Natural killer cell (primary cell): ENCODE measurements at regions not wholly inside any gene's neighbourhood (a gene's known extent, or its start where the extent isn't known, plus 50 kb on each side); places are given as distances from the start of the nearest gene placed in this dataset.

ENCODE experiments used
- ATAC-seq, 3 donors: fragments of 150-1000 bp in 2 of 3; fragments of 200-7000 bp in 1 of 3; cut with Tn5 transposase; 1 replicate in 1 of 3; 2 replicates in 2 of 3; pipeline ENCODE4 v1.10.0; 2021; ENCODE audit warnings: mild to moderate bottlenecking in 2 of 3, moderate library complexity in 2 of 3
- DNase-seq, 2 donors: peaks; one replicate each; pipeline versions ENCODE4 v3.0.0 to v3.0.0-alpha.2; 2013 to 2021; ENCODE audit warnings: mixed read lengths in 1 of 2
- H3K27ac ChIP-seq: one replicate; pipeline ENCODE4 v1.5.1; 2013; ENCODE audit warnings: mild to moderate bottlenecking, low read length
- H3K27me3 ChIP-seq: one replicate; pipeline ENCODE4 v1.6.1; 2013; ENCODE audit warnings: low read length; ENCODE audit not compliant: control insufficient read depth, insufficient read depth
- H3K36me3 ChIP-seq: one replicate; pipeline ENCODE4 v1.6.1; 2013; ENCODE audit warnings: low read length; ENCODE audit not compliant: control insufficient read depth, insufficient read depth
- H3K4me1 ChIP-seq: one replicate; pipeline ENCODE4 v1.6.1; 2013; ENCODE audit warnings: low read length; ENCODE audit not compliant: control insufficient read depth, insufficient read depth
- H3K4me3 ChIP-seq: one replicate; pipeline ENCODE4 v1.5.1; 2013; ENCODE audit warnings: low read length
- H3K9me3 ChIP-seq: one replicate; pipeline ENCODE4 v1.6.1; 2013; ENCODE audit warnings: low read length; ENCODE audit not compliant: control insufficient read depth, insufficient read depth
- H3K27ac Mint-ChIP-seq, 2 donors: one replicate each; pipeline ENCODE4 v1.8.0; 2022; ENCODE audit warnings: mild to moderate bottlenecking in 2 of 2, mixed read lengths in 2 of 2, moderate library complexity in 1 of 2
- H3K27me3 Mint-ChIP-seq, 2 donors: one replicate each; pipeline ENCODE4 v1.8.0; 2022; ENCODE audit warnings: low read depth in 2 of 2, mixed read lengths in 2 of 2
- H3K36me3 Mint-ChIP-seq: one replicate; pipeline ENCODE4 v1.8.0; 2022; ENCODE audit warnings: mixed read lengths
- H3K4me1 Mint-ChIP-seq, 2 donors: one replicate each; pipeline ENCODE4 v1.8.0; 2022; ENCODE audit warnings: mixed read lengths in 2 of 2
- H3K4me3 Mint-ChIP-seq: one replicate; pipeline ENCODE4 v1.8.0; 2022; ENCODE audit warnings: mild to moderate bottlenecking, moderate library complexity, mixed read lengths
- H3K9me3 Mint-ChIP-seq, 2 donors: one replicate each; pipeline ENCODE4 v1.8.0; 2022; ENCODE audit warnings: mixed read lengths in 2 of 2
- WGBS: methylation state at CpG from one replicate; pipeline ENCODE4 v1.1.7; 2013; ENCODE audit warnings: missing lambda C conversion rate; ENCODE audit not compliant: insufficient coverage; 5-methylcytosine and 5-hydroxymethylcytosine counted together
- intact Hi-C: fragments of 100-400 bp; cut with micrococcal nuclease; formaldehyde crosslinking; loops from one replicate; pipeline ENCODE4 v1.14.2; 2022
- TF ChIP-seq, protein P1 (sequence below): fragments of 200-600 bp; IDR thresholded peaks from one replicate; pipeline ENCODE4 v1.8.0; 2022; ENCODE audit warnings: antibody characterized with exemption

DNA sequence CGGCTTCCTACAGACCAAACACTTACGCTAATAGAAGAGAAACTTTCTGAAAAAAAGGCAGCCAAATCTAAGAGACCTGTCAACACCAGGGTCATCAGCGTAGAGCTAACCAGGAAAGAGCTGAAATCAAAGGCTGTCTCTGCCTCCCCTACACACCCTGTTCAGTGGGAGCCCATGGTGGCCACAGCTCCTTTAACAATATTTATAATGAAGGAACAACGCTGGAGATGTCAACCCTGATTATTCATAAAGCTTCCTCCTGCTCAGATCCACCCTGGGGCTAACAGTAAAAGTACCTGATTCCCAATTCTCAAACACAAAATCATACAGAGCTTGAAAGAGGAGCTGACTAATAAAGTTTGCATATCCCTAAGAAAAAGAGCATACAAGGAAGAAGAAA lies 133.7 kb downstream of the ANXA2 start:
- Mint-ChIP-seq H3K36me3 (no peaks in the 10 kb centered on the region), H3K27me3 (peaks cover 4 to 19% of the 10 kb centered on the region in 2 donors), H3K4me3 (no peak overlapping the region), H3K9me3 (no peaks in the 10 kb centered on the region), H3K27ac (no peak overlapping the region), H3K4me1 (no peaks in the 10 kb centered on the region)
- WGBS = 84% methylated on average over 4 of the region's 4 CpGs
- DNase-seq (no peak), ATAC-seq (no peak)
- no peaks in the 10 kb centered on the region for H3K9me3 ChIP-seq
- H3K4me1 ChIP-seq = no peaks in the 10 kb centered on the region
- intact Hi-C loops = no loop called here
- H3K27me3 ChIP-seq = no peaks in the 10 kb centered on the region
- H3K36me3 ChIP-seq = no peaks in the 10 kb centered on the region
- H3K4me3 ChIP-seq = no peak overlapping the region
- no peak overlapping the region for H3K27ac ChIP-seq
- TF ChIP-seq, protein P1, sequence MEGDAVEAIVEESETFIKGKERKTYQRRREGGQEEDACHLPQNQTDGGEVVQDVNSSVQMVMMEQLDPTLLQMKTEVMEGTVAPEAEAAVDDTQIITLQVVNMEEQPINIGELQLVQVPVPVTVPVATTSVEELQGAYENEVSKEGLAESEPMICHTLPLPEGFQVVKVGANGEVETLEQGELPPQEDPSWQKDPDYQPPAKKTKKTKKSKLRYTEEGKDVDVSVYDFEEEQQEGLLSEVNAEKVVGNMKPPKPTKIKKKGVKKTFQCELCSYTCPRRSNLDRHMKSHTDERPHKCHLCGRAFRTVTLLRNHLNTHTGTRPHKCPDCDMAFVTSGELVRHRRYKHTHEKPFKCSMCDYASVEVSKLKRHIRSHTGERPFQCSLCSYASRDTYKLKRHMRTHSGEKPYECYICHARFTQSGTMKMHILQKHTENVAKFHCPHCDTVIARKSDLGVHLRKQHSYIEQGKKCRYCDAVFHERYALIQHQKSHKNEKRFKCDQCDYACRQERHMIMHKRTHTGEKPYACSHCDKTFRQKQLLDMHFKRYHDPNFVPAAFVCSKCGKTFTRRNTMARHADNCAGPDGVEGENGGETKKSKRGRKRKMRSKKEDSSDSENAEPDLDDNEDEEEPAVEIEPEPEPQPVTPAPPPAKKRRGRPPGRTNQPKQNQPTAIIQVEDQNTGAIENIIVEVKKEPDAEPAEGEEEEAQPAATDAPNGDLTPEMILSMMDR = no peak

- no peak overlapping the region for H3K4me3 ChIP-seq
- ATAC-seq (no peak), DNase-seq (no peak)
- H3K27ac ChIP-seq = no peak overlapping the region
- no peaks in the 10 kb centered on the region for H3K36me3 Mint-ChIP-seq
- no peak overlapping the region for H3K4me3 Mint-ChIP-seq
- H3K27me3 Mint-ChIP-seq = peaks cover 6 to 22% of the 10 kb centered on the region in 2 donors
- intact Hi-C loops = no loop called here
- H3K27ac Mint-ChIP-seq = no peak overlapping the region
- H3K27me3 ChIP-seq = no peaks in the 10 kb centered on the region
- H3K4me1 Mint-ChIP-seq = no peaks in the 10 kb centered on the region
- H3K4me1 ChIP-seq = no peaks in the 10 kb centered on the region
- 80% methylated on average over 2 of the region's 4 CpGs for WGBS
- TF ChIP-seq, protein P1 = no peak
- H3K36me3 ChIP-seq = no peaks in the 10 kb centered on the region
- no peaks in the 10 kb centered on the region for H3K9me3 Mint-ChIP-seq
- no peaks in the 10 kb centered on the region for H3K9me3 ChIP-seq
Observed at GRCh38 chr15:60264566-60264965, 133.2 kb downstream of the ANXA2 start.

DNA sequence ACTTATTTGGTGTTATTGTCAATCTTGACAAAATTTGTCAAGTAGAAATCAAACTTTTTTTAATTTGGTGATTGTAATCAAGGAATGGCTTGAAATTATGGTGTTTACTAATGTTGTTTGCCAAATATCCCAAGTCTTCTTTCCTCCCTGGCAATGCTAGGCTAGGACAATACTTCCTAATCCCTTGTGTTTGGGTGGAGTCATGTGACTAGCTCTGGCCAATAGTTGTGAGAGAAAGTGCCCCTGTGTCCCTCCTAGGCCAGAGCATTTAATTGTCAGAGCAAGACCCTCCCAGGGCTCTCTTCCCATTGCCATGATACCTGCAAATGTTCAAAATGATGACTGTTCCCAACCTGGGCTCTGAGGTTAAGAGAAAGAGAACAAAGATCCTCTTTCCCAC lies 132.7 kb downstream of the ANXA2 start:
- Mint-ChIP-seq H3K27me3 (peaks cover 7 to 25% of the 10 kb centered on the region in 2 donors), H3K36me3 (no peaks in the 10 kb centered on the region), H3K4me3 (no peak overlapping the region), H3K9me3 (no peaks in the 10 kb centered on the region), H3K4me1 (no peaks in the 10 kb centered on the region), H3K27ac (no peak overlapping the region)
- ATAC-seq (no peak), DNase-seq (no peak)
- H3K36me3 ChIP-seq = no peaks in the 10 kb centered on the region
- intact Hi-C loops = no loop called here
- TF ChIP-seq, protein P1 = no peak
- H3K9me3 ChIP-seq = no peaks in the 10 kb centered on the region
- no peaks in the 10 kb centered on the region for H3K4me1 ChIP-seq
- H3K4me3 ChIP-seq = no peak overlapping the region
- no peak overlapping the region for H3K27ac ChIP-seq
- no peaks in the 10 kb centered on the region for H3K27me3 ChIP-seq

DNA sequence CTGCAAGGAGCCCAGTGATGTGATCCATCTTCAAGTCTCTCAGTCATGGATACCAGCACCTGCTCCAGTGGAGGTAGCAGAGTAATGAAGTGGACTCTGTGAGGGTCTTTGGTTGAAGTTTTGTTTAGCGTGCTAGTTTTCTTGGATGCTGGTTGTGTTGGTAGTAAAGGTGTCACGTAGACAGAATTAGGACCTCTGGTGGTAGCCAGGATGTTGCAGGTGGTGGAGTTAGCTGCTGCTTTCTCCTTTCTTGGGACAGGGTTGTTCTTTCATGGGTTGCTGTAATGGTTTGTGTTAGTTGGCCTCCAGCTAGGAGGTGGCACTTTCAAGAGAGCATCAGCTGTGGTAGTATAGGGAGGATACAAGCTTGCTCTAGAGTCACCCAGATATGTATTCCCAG lies 125.2 kb downstream of the ANXA2 start:
- Mint-ChIP-seq H3K9me3 (peaks cover 6 to 8% of the 10 kb centered on the region in 2 donors), H3K27me3 (peaks cover 20 to 45% of the 10 kb centered on the region in 2 donors), H3K4me3 (no peak overlapping the region), H3K36me3 (peaks cover 14% of the 10 kb centered on the region), H3K4me1 (no peaks in the 10 kb centered on the region), H3K27ac (no peak overlapping the region)
- H3K27ac ChIP-seq = no peak overlapping the region
- no peaks in the 10 kb centered on the region for H3K4me1 ChIP-seq
- H3K36me3 ChIP-seq = no peaks in the 10 kb centered on the region
- H3K9me3 ChIP-seq = no peaks in the 10 kb centered on the region
- H3K27me3 ChIP-seq = no peaks in the 10 kb centered on the region
- TF ChIP-seq, protein P1 = no peak
- no peak overlapping the region for H3K4me3 ChIP-seq
- ATAC-seq (no peak), DNase-seq (no peak)
- 88% methylated on average over 2 of the region's 2 CpGs for whole genome bisulfite sequencing
- intact Hi-C loops = no loop called here
